H9 (cell line): ENCODE measurements at regions not wholly inside any gene's neighbourhood (a gene's known extent, or its start where the extent isn't known, plus 50 kb on each side); places are given as distances from the start of the nearest gene placed in this dataset.

Experiments
- DNase-seq: peaks from one replicate; pipeline ENCODE4 v3.0.0-alpha.2; 2017
- H2AFZ ChIP-seq: one replicate; pipeline ENCODE4 v1.6.1; 2013; ENCODE audit warnings: mild to moderate bottlenecking, low read length, control low read depth, moderate library complexity
- H2AK5ac ChIP-seq: 2 replicates; pipeline ENCODE4 v1.6.1; 2013; ENCODE audit warnings: low read length, control low read depth, mixed read lengths; ENCODE audit not compliant: insufficient read length
- H2BK120ac ChIP-seq: one replicate; pipeline ENCODE4 v1.6.1; 2013; ENCODE audit warnings: low read depth, mild to moderate bottlenecking, low read length, control low read depth, inconsistent platforms; ENCODE audit not compliant: poor library complexity, severe bottlenecking
- H2BK12ac ChIP-seq: 2 replicates; pipeline ENCODE4 v1.6.1; 2013; ENCODE audit warnings: low read length, control low read depth, mixed read lengths, low read depth; ENCODE audit not compliant: insufficient read length
- H2BK15ac ChIP-seq: 2 replicates; pipeline ENCODE4 v1.6.1; 2013; ENCODE audit warnings: low read depth, low read length, control low read depth
- H2BK20ac ChIP-seq: one replicate; pipeline ENCODE4 v1.6.1; 2013; ENCODE audit warnings: low read depth, mild to moderate bottlenecking, low read length, control low read depth, inconsistent platforms; ENCODE audit not compliant: poor library complexity, severe bottlenecking
- H2BK5ac ChIP-seq: 2 replicates; pipeline ENCODE4 v1.6.1; 2013; ENCODE audit warnings: low read length, control low read depth, mixed read lengths; ENCODE audit not compliant: insufficient read length
- H3K14ac ChIP-seq: 2 replicates; pipeline ENCODE4 v1.6.1; 2013; ENCODE audit warnings: low read length, control low read depth; ENCODE audit not compliant: insufficient read depth
- H3K18ac ChIP-seq: 2 replicates; pipeline ENCODE4 v1.6.1; 2013; ENCODE audit warnings: low read depth, mild to moderate bottlenecking, mixed read lengths, low read length, control low read depth; ENCODE audit not compliant: insufficient read length
- H3K23ac ChIP-seq: 2 replicates; pipeline ENCODE4 v1.6.1; 2013; ENCODE audit warnings: low read length, control low read depth, mixed read lengths, low read depth; ENCODE audit not compliant: insufficient read length
- H3K23me2 ChIP-seq: 2 replicates; pipeline ENCODE4 v1.6.1; 2013; ENCODE audit warnings: low read depth, mild to moderate bottlenecking, mixed read lengths, low read length, control low read depth; ENCODE audit not compliant: insufficient read length, poor library complexity, severe bottlenecking
- H3K27ac ChIP-seq: 2 replicates; pipeline ENCODE4 v1.5.1; 2013; ENCODE audit warnings: low read length, control low read depth, mixed read lengths, low read depth; ENCODE audit not compliant: insufficient read length
- H3K27me3 ChIP-seq: 2 replicates; pipeline ENCODE4 v1.6.1; 2013; ENCODE audit warnings: low read length, control low read depth, inconsistent platforms; ENCODE audit not compliant: insufficient read depth
- H3K4ac ChIP-seq: 2 replicates; pipeline ENCODE4 v1.6.1; 2013; ENCODE audit warnings: low read depth, mild to moderate bottlenecking, control low read depth, inconsistent platforms, low read length, moderate library complexity
- H3K4me1 ChIP-seq: 2 replicates; pipeline ENCODE4 v1.6.1; 2013; ENCODE audit warnings: low read length, control low read depth, inconsistent platforms; ENCODE audit not compliant: insufficient read depth
- H3K4me2 ChIP-seq: 2 replicates; pipeline ENCODE4 v1.6.1; 2013; ENCODE audit warnings: low read length, control low read depth, mixed read lengths; ENCODE audit not compliant: insufficient read length, insufficient read depth
- H3K56ac ChIP-seq: 2 replicates; pipeline ENCODE4 v1.6.1; 2013; ENCODE audit warnings: low read depth, mild to moderate bottlenecking, mixed read lengths, low read length, control low read depth; ENCODE audit not compliant: insufficient read length
- H3K79me1 ChIP-seq: 2 replicates; pipeline ENCODE4 v1.6.1; 2013; ENCODE audit warnings: low read depth, mild to moderate bottlenecking, moderate library complexity, low read length, control low read depth, inconsistent platforms; ENCODE audit not compliant: insufficient read depth, poor library complexity, severe bottlenecking
- H3K79me2 ChIP-seq: 2 replicates; pipeline ENCODE4 v1.6.1; 2013; ENCODE audit warnings: low read length, control low read depth, inconsistent platforms; ENCODE audit not compliant: insufficient read depth
- H3K9ac ChIP-seq: 2 replicates; pipeline ENCODE4 v1.6.1; 2013; ENCODE audit warnings: low read length, control low read depth, mixed read lengths; ENCODE audit not compliant: insufficient read length; ENCODE audit errors: extremely low read depth
- H3K9me3 ChIP-seq: one replicate; pipeline ENCODE4 v1.6.1; 2013; ENCODE audit warnings: low read depth, low read length, inconsistent platforms; ENCODE audit not compliant: control insufficient read depth
- H3T11ph ChIP-seq: one replicate; pipeline ENCODE4 v1.6.1; 2013; ENCODE audit warnings: mild to moderate bottlenecking, low read length, control low read depth, inconsistent platforms
- H4K20me1 ChIP-seq: one replicate; pipeline ENCODE4 v1.6.1; 2013; ENCODE audit not compliant: control insufficient read depth, insufficient read length, insufficient read depth
- H4K5ac ChIP-seq: 2 replicates; pipeline ENCODE4 v1.6.1; 2013; ENCODE audit warnings: low read depth, mild to moderate bottlenecking, mixed read lengths, low read length, control low read depth; ENCODE audit not compliant: insufficient read length
- H4K8ac ChIP-seq: replicated peaks from 2 replicates; pipeline ENCODE4 v1.6.1; 2013; ENCODE audit warnings: low read length, control low read depth, mixed read lengths, low read depth; ENCODE audit not compliant: insufficient read length
- H4K91ac ChIP-seq: 2 replicates; pipeline ENCODE4 v1.6.1; 2013; ENCODE audit warnings: low read depth, mild to moderate bottlenecking, moderate library complexity, mixed read lengths, low read length, control low read depth; ENCODE audit not compliant: insufficient read length
- H3K27ac Mint-ChIP-seq, 3 experiments: 2 replicates in 2 of 3; 3 replicates in 1 of 3; pipeline ENCODE4 v1.8.0; 2020 to 2021; ENCODE audit warnings: mixed read lengths in 3 of 3, mild to moderate bottlenecking in 1 of 3, moderate library complexity in 1 of 3
- H3K27me3 Mint-ChIP-seq: 2 replicates; pipeline ENCODE4 v1.8.0; 2021; ENCODE audit warnings: low read depth, mild to moderate bottlenecking, moderate library complexity, mixed read lengths
- H3K36me3 Mint-ChIP-seq, 3 experiments: 2 replicates in 2 of 3; 3 replicates in 1 of 3; pipeline ENCODE4 v1.8.0; 2020 to 2021; ENCODE audit warnings: low read depth in 3 of 3, mixed read lengths in 3 of 3; ENCODE audit not compliant: insufficient read depth in 1 of 3
- H3K4me1 Mint-ChIP-seq, 2 experiments: 2 replicates each; pipeline ENCODE4 v1.8.0; 2020; ENCODE audit warnings: mixed read lengths in 2 of 2
- H3K4me3 Mint-ChIP-seq, 2 experiments: 2 replicates in 1 of 2; 3 replicates in 1 of 2; pipeline ENCODE4 v1.8.0; 2020 to 2021; ENCODE audit warnings: mild to moderate bottlenecking in 2 of 2, mixed read lengths in 2 of 2, moderate library complexity in 1 of 2
- H3K9me3 Mint-ChIP-seq, 2 experiments: 2 replicates in 1 of 2; 3 replicates in 1 of 2; pipeline ENCODE4 v1.8.0; 2020; ENCODE audit warnings: mild to moderate bottlenecking in 2 of 2, mixed read lengths in 2 of 2, moderate library complexity in 1 of 2
- WGBS: extraction: QIAGEN DNeasy Blood & Tissue Kit; methylation state at CpG from one replicate; pipeline ENCODE4 v1.1.7; 2013; ENCODE audit warnings: missing lambda C conversion rate, low lambda C conversion rate, mixed read lengths; ENCODE audit not compliant: insufficient read length; ENCODE audit errors: extremely low coverage; 5-methylcytosine and 5-hydroxymethylcytosine counted together
- TF ChIP-seq, protein P1 (sequence below): fragments of 200-600 bp; sonication (generic); conservative IDR thresholded peaks from 3 replicates; pipeline ENCODE4 v1.8.0; 2021; ENCODE audit warnings: antibody characterized with exemption, mild to moderate bottlenecking

- Mint-ChIP-seq H3K27me3 (peaks cover 2% of the 10 kb centered on the region; the same call in 1 of the 2 replicates), H3K36me3 (peaks cover 0 to 2% (median 0%) of the 10 kb centered on the region in 3 experiments; a peak in 1 of 7 replicates), H3K27ac (no peak overlapping the region), H3K9me3 (peaks cover 7 to 12% of the 10 kb centered on the region in 2 experiments; a peak in 4 of 5 replicates), H3K4me3 (no peak overlapping the region), H3K4me1 (no peaks in the 10 kb centered on the region)
- Histone ChIP-seq H2BK20ac (no peak overlapping the region), H3K9me3 (no peaks in the 10 kb centered on the region), H3K23me2 (no peaks in the 10 kb centered on the region), H2BK12ac (no peak overlapping the region), H3K56ac (no peak overlapping the region), H3K4me1 (no peaks in the 10 kb centered on the region), H3K27ac (no peak overlapping the region), H3K9ac (no peak overlapping the region), H2BK15ac (no peak overlapping the region), H3K79me1 (no peaks in the 10 kb centered on the region), H3K14ac (no peak overlapping the region), H4K91ac (no peak overlapping the region), H2BK5ac (no peak overlapping the region), H3T11ph (no peak overlapping the region), H3K4me2 (no peak overlapping the region), H3K23ac (no peak overlapping the region), H4K20me1 (no peaks in the 10 kb centered on the region), H2AFZ (no peak overlapping the region), H3K18ac (no peak overlapping the region), H3K79me2 (no peaks in the 10 kb centered on the region), H4K8ac (no peak overlapping the region), H3K27me3 (no peaks in the 10 kb centered on the region), H4K5ac (no peak overlapping the region), H3K4ac (no peak overlapping the region), H2AK5ac (no peak overlapping the region), H2BK120ac (no peak overlapping the region)
- DNase-seq = no peak
- TF ChIP-seq, protein P1, sequence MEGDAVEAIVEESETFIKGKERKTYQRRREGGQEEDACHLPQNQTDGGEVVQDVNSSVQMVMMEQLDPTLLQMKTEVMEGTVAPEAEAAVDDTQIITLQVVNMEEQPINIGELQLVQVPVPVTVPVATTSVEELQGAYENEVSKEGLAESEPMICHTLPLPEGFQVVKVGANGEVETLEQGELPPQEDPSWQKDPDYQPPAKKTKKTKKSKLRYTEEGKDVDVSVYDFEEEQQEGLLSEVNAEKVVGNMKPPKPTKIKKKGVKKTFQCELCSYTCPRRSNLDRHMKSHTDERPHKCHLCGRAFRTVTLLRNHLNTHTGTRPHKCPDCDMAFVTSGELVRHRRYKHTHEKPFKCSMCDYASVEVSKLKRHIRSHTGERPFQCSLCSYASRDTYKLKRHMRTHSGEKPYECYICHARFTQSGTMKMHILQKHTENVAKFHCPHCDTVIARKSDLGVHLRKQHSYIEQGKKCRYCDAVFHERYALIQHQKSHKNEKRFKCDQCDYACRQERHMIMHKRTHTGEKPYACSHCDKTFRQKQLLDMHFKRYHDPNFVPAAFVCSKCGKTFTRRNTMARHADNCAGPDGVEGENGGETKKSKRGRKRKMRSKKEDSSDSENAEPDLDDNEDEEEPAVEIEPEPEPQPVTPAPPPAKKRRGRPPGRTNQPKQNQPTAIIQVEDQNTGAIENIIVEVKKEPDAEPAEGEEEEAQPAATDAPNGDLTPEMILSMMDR = no peak
- no CpG with 5 or more reads among the region's 2 CpGs for WGBS
These were observed 205.4 kb upstream of the SETMAR start for GRCh38 chr3:4097801-4098200.
